ENCODE measurements at regions not wholly inside any gene's neighbourhood (a gene's known extent, or its start where the extent isn't known, plus 50 kb on each side); places are given as distances from the start of the nearest gene placed in this dataset.

- TF ChIP-seq CTCF (IDR thresholded peaks at IDR 0.05): no peak
- no peak for TF ChIP-seq POLR2A (IDR thresholded peaks at IDR 0.05)
Measured at GRCh38 chr4:136558940-136559494, 973.3 kb downstream of the PCDH18 start.
